ENCODE measurements at regions not wholly inside any gene's neighbourhood (a gene's known extent, or its start where the extent isn't known, plus 50 kb on each side); places are given as distances from the start of the nearest gene placed in this dataset.

DNA sequence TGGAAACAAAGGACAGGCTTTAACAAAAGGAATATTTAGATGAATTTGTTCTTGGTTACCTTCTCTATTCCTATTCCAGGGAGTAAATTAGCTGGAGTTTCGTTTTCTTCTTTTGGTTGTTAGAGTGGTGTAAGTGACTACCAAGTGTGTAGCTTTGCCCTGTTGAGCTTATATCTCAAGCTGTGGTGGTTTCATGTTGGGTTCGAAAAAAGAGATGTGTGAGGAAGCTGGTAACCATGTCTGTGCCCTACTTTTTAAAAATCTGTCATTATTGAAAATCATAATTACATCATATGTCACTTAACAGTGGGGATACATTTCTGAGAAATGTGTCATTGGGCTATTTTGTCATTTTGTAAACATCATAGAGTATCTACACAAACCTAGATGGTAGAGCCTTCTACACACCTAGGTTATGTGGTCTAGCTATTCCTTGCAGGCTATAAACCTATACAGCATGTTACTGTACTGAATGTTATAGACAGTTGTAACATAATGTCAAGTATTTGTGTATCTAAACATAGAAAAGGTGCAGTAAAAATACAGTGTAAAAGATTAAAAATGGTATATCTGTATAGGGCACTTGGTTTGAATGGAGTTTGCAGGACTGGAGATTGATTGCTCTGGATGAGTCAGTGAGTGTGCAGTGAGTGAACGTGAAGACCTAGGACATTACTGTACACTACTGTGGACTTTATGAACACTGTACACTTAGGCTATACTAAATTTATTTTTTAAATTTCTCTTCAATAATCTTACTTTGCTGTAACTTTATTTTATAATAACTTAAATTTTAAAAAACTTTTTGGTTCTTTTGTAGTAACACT is 90.4 kb downstream of the SEPTIN7 start:
- TF ChIP-seq, protein P1, sequence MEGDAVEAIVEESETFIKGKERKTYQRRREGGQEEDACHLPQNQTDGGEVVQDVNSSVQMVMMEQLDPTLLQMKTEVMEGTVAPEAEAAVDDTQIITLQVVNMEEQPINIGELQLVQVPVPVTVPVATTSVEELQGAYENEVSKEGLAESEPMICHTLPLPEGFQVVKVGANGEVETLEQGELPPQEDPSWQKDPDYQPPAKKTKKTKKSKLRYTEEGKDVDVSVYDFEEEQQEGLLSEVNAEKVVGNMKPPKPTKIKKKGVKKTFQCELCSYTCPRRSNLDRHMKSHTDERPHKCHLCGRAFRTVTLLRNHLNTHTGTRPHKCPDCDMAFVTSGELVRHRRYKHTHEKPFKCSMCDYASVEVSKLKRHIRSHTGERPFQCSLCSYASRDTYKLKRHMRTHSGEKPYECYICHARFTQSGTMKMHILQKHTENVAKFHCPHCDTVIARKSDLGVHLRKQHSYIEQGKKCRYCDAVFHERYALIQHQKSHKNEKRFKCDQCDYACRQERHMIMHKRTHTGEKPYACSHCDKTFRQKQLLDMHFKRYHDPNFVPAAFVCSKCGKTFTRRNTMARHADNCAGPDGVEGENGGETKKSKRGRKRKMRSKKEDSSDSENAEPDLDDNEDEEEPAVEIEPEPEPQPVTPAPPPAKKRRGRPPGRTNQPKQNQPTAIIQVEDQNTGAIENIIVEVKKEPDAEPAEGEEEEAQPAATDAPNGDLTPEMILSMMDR (IDR thresholded peaks at IDR 0.05 in 8 of 11, conservative IDR thresholded peaks at IDR 0.05 in 3 of 11), result no peak
- no peak for TF ChIP-seq POLR2AphosphoS5 (IDR thresholded peaks at IDR 0.05)

All from spleen (tissue), 7 donors.